ENCODE measurements at regions not wholly inside any gene's neighbourhood (a gene's known extent, or its start where the extent isn't known, plus 50 kb on each side); places are given as distances from the start of the nearest gene placed in this dataset.

GRCh38 chr1:232452736-232453440 is 177.0 kb downstream of the SIPA1L2 start:
- TF ChIP-seq CTCF (IDR thresholded peaks at IDR 0.05; ENCODE audit: low read length) (no peak), EZH2 (optimal IDR thresholded peaks at IDR 0.05; ENCODE audit: low read depth, low read length) (no peak)
